Erythroblast (primary cell): ENCODE measurements at regions not wholly inside any gene's neighbourhood (a gene's known extent, or its start where the extent isn't known, plus 50 kb on each side); places are given as distances from the start of the nearest gene placed in this dataset.

Source experiments
- GATA1 ChIP-seq: IDR thresholded peaks from 2 replicates; pipeline ENCODE4 v1.6.1; 2011; ENCODE audit warnings: low read depth, mild to moderate bottlenecking, control low read depth, low read length, moderate library complexity
- POLR2A ChIP-seq: IDR thresholded peaks from 2 replicates; pipeline ENCODE4 v1.6.1; 2011; ENCODE audit warnings: mild to moderate bottlenecking, low read length

DNA sequence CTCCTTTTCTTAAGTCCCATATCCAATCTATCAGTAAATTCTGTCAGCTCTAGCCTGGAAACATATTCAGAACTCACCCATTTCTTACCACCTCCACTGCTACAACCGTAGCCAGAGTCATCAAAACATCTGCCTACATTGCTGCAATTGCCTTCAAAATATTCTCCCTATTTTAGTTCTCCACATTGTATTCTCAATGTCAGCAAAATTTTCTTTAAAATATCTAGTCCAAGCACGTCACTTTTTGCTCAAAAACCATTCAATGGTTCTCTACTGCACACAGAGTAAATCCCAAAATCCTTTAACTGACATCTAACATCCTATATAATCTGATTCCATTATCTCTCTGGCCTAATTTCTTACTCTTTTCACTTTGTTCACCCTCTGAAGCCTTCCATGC, 68.5 kb upstream of the ERBB4 start:
- TF ChIP-seq POLR2A: no peak
- no peak for TF ChIP-seq GATA1
